H1 (cell line): ENCODE measurements at regions not wholly inside any gene's neighbourhood (a gene's known extent, or its start where the extent isn't known, plus 50 kb on each side); places are given as distances from the start of the nearest gene placed in this dataset.

Experiments
- CTCF ChIA-PET: fragments of 300-600 bp; sonication (Branson Sonifier 250); formaldehyde crosslinking; loops from one replicate; lab custom pipeline; 2021; ENCODE audit not compliant: partially characterized antibody; lab: Charles Lee
- POLR2A ChIA-PET: fragments of 300-600 bp; sonication (Branson Sonifier 250); formaldehyde crosslinking; loops from one replicate; lab custom pipeline; 2021; ENCODE audit warnings: inconsistent platforms; ENCODE audit not compliant: partially characterized antibody; lab: Charles Lee
- DNase-seq, 2 experiments: peaks; one replicate each; pipeline versions ENCODE4 v3.0.0 to v3.0.0-alpha.2; 2010 to 2022; ENCODE audit warnings: low spot score in 2 of 2, low read depth in 1 of 2, mixed read lengths in 1 of 2
- FAIRE-seq: peaks from 2 replicates; lab custom pipeline; 2011; peaks lifted over from hg19 to GRCh38; lab: Jason Lieb, UNC
- H2AFZ ChIP-seq: 2 replicates; pipeline ENCODE4 v1.8.1; 2012; ENCODE audit warnings: low read length, inconsistent platforms
- H2AK5ac ChIP-seq: 2 replicates; pipeline ENCODE4 v1.6.1; 2013; ENCODE audit warnings: low read depth, low read length
- H2BK120ac ChIP-seq: replicated peaks from 2 replicates; pipeline ENCODE3; 2013; ENCODE audit warnings: low read depth, low read length, inconsistent platforms
- H2BK12ac ChIP-seq: 2 replicates; pipeline ENCODE4 v1.6.1; 2013; ENCODE audit warnings: low read depth, low read length
- H2BK15ac ChIP-seq: 2 replicates; pipeline ENCODE4 v1.6.1; 2013; ENCODE audit warnings: low read length
- H2BK20ac ChIP-seq: 2 replicates; pipeline ENCODE4 v1.6.1; 2013; ENCODE audit warnings: low read length
- H2BK5ac ChIP-seq: 2 replicates; pipeline ENCODE4 v1.6.1; 2013; ENCODE audit warnings: low read depth, low read length
- H3K14ac ChIP-seq: 2 replicates; pipeline ENCODE4 v1.6.1; 2013; ENCODE audit warnings: inconsistent platforms; ENCODE audit not compliant: insufficient read length
- H3K18ac ChIP-seq: 2 replicates; pipeline ENCODE4 v1.6.1; 2013; ENCODE audit warnings: low read length; ENCODE audit errors: extremely low read depth
- H3K23ac ChIP-seq: 2 replicates; pipeline ENCODE4 v1.6.1; 2013; ENCODE audit warnings: inconsistent platforms; ENCODE audit not compliant: insufficient read length
- H3K23me2 ChIP-seq: 2 replicates; pipeline ENCODE4 v1.6.1; 2013; ENCODE audit warnings: low read depth, low read length
- H3K27ac ChIP-seq: 2 replicates; pipeline ENCODE4 v1.6.1; 2011; ENCODE audit warnings: low read depth, low read length, inconsistent platforms
- H3K27me3 ChIP-seq, 4 experiments: replicated peaks in 1 of 4; 1 replicate in 1 of 4; 2 replicates in 3 of 4; pipeline versions ENCODE4 v1.6.1 to v1.8.1; 2011 to 2013; ENCODE audit warnings: low read length in 3 of 4, mild to moderate bottlenecking in 3 of 4, inconsistent platforms in 2 of 4, mixed read lengths in 2 of 4, moderate library complexity in 1 of 4; ENCODE audit not compliant: control insufficient read depth in 3 of 4, insufficient read depth in 3 of 4; ENCODE audit errors: extremely low read depth in 1 of 4
- H3K36me3 ChIP-seq, 4 experiments: 2 replicates each; pipeline versions ENCODE4 v1.6.1 to v1.8.1; 2011 to 2013; ENCODE audit warnings: mild to moderate bottlenecking in 4 of 4, low read length in 3 of 4, moderate library complexity in 2 of 4, control low read depth in 1 of 4, inconsistent platforms in 1 of 4; ENCODE audit not compliant: insufficient read depth in 4 of 4, control insufficient read depth in 2 of 4
- H3K4ac ChIP-seq: replicated peaks from 2 replicates; pipeline ENCODE3; 2013; ENCODE audit warnings: low read length, low read depth, mixed read lengths, inconsistent platforms; ENCODE audit not compliant: insufficient read length
- H3K4me1 ChIP-seq, 4 experiments: replicated peaks in 1 of 4; 1 replicate in 1 of 4; 2 replicates in 3 of 4; pipeline versions ENCODE4 v1.6.1 to v1.8.1; 2011 to 2013; ENCODE audit warnings: low read length in 3 of 4, inconsistent platforms in 2 of 4, mixed read lengths in 1 of 4; ENCODE audit not compliant: insufficient read depth in 4 of 4, control insufficient read depth in 3 of 4
- H3K4me2 ChIP-seq, 2 experiments: 2 replicates each; pipeline versions ENCODE4 v1.6.1 to v1.8.1; 2011 to 2013; ENCODE audit warnings: low read depth in 2 of 2, low read length in 2 of 2, control low read depth in 1 of 2, inconsistent platforms in 1 of 2, mild to moderate bottlenecking in 1 of 2; ENCODE audit not compliant: insufficient read depth in 1 of 2
- H3K4me3 ChIP-seq, 4 experiments: fragments of 200-600, 300-600 bp in 1 of 4; sonication (generic), shearing (Covaris generic), sonication (Bioruptor Twin) in 1 of 4; 2 replicates each; pipeline versions ENCODE4 v1.5.1 to v1.8.1; 2011 to 2016; ENCODE audit warnings: low read length in 4 of 4, low read depth in 3 of 4, control low read depth in 2 of 4, inconsistent platforms in 2 of 4, mild to moderate bottlenecking in 2 of 4, mixed read lengths in 1 of 4, moderate library complexity in 1 of 4; ENCODE audit not compliant: insufficient read depth in 2 of 4; ENCODE audit errors: extremely low read depth in 1 of 4
- H3K56ac ChIP-seq: replicated peaks from 2 replicates; pipeline ENCODE3; 2013; ENCODE audit warnings: low read depth, mild to moderate bottlenecking, mixed read lengths, low read length, inconsistent platforms; ENCODE audit not compliant: insufficient read length
- H3K79me1 ChIP-seq: 2 replicates; pipeline ENCODE4 v1.6.1; 2013; ENCODE audit warnings: low read depth, low read length, control low read depth
- H3K79me2 ChIP-seq, 2 experiments: 2 replicates each; pipeline versions ENCODE4 v1.6.1 to v1.8.1; 2012 to 2013; ENCODE audit warnings: low read length in 2 of 2, mild to moderate bottlenecking in 2 of 2, inconsistent platforms in 1 of 2; ENCODE audit not compliant: insufficient read depth in 2 of 2, control insufficient read depth in 1 of 2
- H3K9ac ChIP-seq, 4 experiments: replicated peaks in 1 of 4; 1 replicate in 1 of 4; 2 replicates in 3 of 4; pipeline versions ENCODE4 v1.6.1 to v1.8.1; 2011 to 2013; ENCODE audit warnings: low read depth in 3 of 4, low read length in 3 of 4, control low read depth in 2 of 4, mild to moderate bottlenecking in 2 of 4, moderate library complexity in 2 of 4, inconsistent platforms in 1 of 4; ENCODE audit errors: extremely low read depth in 1 of 4
- H3K9me3 ChIP-seq, 2 experiments: 2 replicates each; pipeline versions ENCODE4 v1.6.1 to v1.8.1; 2012 to 2013; ENCODE audit warnings: mild to moderate bottlenecking in 2 of 2, moderate library complexity in 2 of 2, control low read depth in 1 of 2, inconsistent platforms in 1 of 2, low read depth in 1 of 2, low read length in 1 of 2, mixed read lengths in 1 of 2; ENCODE audit not compliant: insufficient read depth in 2 of 2
- H4K20me1 ChIP-seq, 2 experiments: replicated peaks in 1 of 2; 2 replicates each; pipeline versions ENCODE3 to v1.8.1; 2011 to 2013; ENCODE audit warnings: inconsistent platforms in 2 of 2, low read length in 2 of 2, mild to moderate bottlenecking in 1 of 2; ENCODE audit not compliant: insufficient read depth in 2 of 2, control insufficient read depth in 1 of 2
- H4K5ac ChIP-seq: 2 replicates; pipeline ENCODE4 v1.6.1; 2013; ENCODE audit warnings: low read length, low read depth, mixed read lengths, inconsistent platforms; ENCODE audit not compliant: insufficient read length
- H4K8ac ChIP-seq: 2 replicates; pipeline ENCODE4 v1.8.0; 2013; ENCODE audit warnings: mild to moderate bottlenecking, moderate library complexity, low read length, inconsistent platforms; ENCODE audit not compliant: insufficient read depth; ENCODE audit errors: extremely low read depth
- H4K91ac ChIP-seq: replicated peaks from 2 replicates; pipeline ENCODE3; 2013; ENCODE audit warnings: low read length, mixed read lengths, inconsistent platforms; ENCODE audit not compliant: insufficient read length
- BCL11A ChIP-seq, 2 experiments: IDR thresholded peaks; one replicate each; pipeline ENCODE4 v1.6.1; 2011; ENCODE audit warnings: low read depth in 2 of 2, low read length in 2 of 2, mild to moderate bottlenecking in 2 of 2
- CBX8 ChIP-seq: fragments of 300-800, 300-1000 bp; sonication (generic); IDR thresholded peaks from 2 replicates; pipeline ENCODE4 v1.7.1; 2016; ENCODE audit warnings: low read depth, low read length, borderline replicate concordance
- CHD1 ChIP-seq: IDR thresholded peaks from 2 replicates; pipeline ENCODE4 v1.6.1; 2012; ENCODE audit warnings: low read depth, low read length, improper control_type of control experiment
- CREB1 ChIP-seq: IDR thresholded peaks from 2 replicates; pipeline ENCODE4 v1.6.1; 2012; ENCODE audit warnings: inconsistent platforms
- EP300 ChIP-seq, 2 experiments: IDR thresholded peaks; 1 replicate in 1 of 2; 2 replicates in 1 of 2; pipeline ENCODE4 v1.6.1; 2011 to 2012; ENCODE audit warnings: low read depth in 2 of 2, low read length in 2 of 2, mild to moderate bottlenecking in 2 of 2, borderline replicate concordance in 1 of 2, inconsistent platforms in 1 of 2, moderate library complexity in 1 of 2
- JUND ChIP-seq: IDR thresholded peaks from 2 replicates; pipeline ENCODE4 v1.6.1; 2011; ENCODE audit warnings: mild to moderate bottlenecking, improper control_type of control experiment, low read length
- KDM1A ChIP-seq: fragments of 200-600, 300-600 bp; sonication (generic); IDR thresholded peaks from 2 replicates; pipeline ENCODE4 v1.7.1; 2016; ENCODE audit warnings: mild to moderate bottlenecking, low read length, borderline replicate concordance
- POLR2A ChIP-seq, 2 experiments: IDR thresholded peaks; 1 replicate in 1 of 2; 2 replicates in 1 of 2; pipeline ENCODE4 v1.6.1; 2011; ENCODE audit warnings: low read depth in 2 of 2, low read length in 2 of 2, mild to moderate bottlenecking in 2 of 2; ENCODE audit errors: control extremely low read depth in 1 of 2
- RBBP5 ChIP-seq: IDR thresholded peaks from 2 replicates; pipeline ENCODE4 v1.7.1; 2012; ENCODE audit warnings: low read depth, mild to moderate bottlenecking, inconsistent platforms, low read length, moderate library complexity, borderline replicate concordance
- SIRT6 ChIP-seq: IDR thresholded peaks from one replicate; pipeline ENCODE4 v1.7.1; 2012; ENCODE audit warnings: low read length, inconsistent platforms
- SRF ChIP-seq: IDR thresholded peaks from 2 replicates; pipeline ENCODE4 v1.6.1; 2011; ENCODE audit warnings: mild to moderate bottlenecking, low read depth, low read length, moderate library complexity
- YY1 ChIP-seq: IDR thresholded peaks from 2 replicates; pipeline ENCODE4 v1.6.1; 2011; ENCODE audit warnings: low read depth, mild to moderate bottlenecking, low read length
- WGBS, 2 experiments: shearing (Covaris generic) in 1 of 2; methylation state at CpG; one replicate each; pipeline versions ENCODE4 v1.1.6 to v1.1.7; 2013 to 2015; ENCODE audit warnings: low lambda C conversion rate in 2 of 2, mixed read lengths in 2 of 2, inconsistent platforms in 1 of 2, low coverage in 1 of 2, missing lambda C conversion rate in 1 of 2; ENCODE audit not compliant: insufficient replicate concordance in 2 of 2, insufficient coverage in 1 of 2, insufficient read length in 1 of 2; ENCODE audit errors: extremely low coverage in 1 of 2, missing lambda C conversion rate in 1 of 2; 5-methylcytosine and 5-hydroxymethylcytosine counted together

DNA sequence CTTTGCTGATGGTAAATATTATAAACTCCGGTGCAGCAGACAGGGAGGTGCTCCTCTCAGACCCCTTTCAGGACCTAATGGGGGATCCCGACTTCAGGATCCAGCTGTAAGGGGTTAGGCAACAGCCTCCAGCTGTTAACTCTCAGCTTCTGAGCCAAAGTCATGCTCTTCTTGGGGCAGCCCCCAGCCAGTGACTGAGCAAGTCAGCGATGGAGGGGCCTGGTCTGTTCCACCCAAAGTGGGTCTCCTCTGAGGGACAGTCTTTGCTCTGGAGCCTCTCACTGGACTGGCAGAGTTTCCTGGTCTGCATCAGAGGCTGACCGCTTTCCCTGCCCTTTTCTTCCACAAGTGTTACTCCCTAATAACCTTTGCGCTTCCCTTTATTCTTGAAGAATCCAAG, 184.2 kb upstream of the DIO3 start:
- no peak overlapping the region for H3K14ac ChIP-seq
- H3K79me2 ChIP-seq, result no peaks in the 10 kb centered on the region
- no peak overlapping the region for H4K5ac ChIP-seq
- H3K4me1 ChIP-seq, result no peaks in the 10 kb centered on the region; a peak in 1 of 7 replicates
- no peaks in the 10 kb centered on the region for H3K79me1 ChIP-seq
- H3K4me2 ChIP-seq, result no peak overlapping the region
- no peak overlapping the region for H3K9ac ChIP-seq
- H3K27me3 ChIP-seq, result no peaks in the 10 kb centered on the region; a peak in 1 of 7 replicates
- H3K4ac ChIP-seq, result no peak overlapping the region
- no peak overlapping the region for H2BK20ac ChIP-seq
- no peak overlapping the region for H2AK5ac ChIP-seq
- DNase-seq (no peak), FAIRE-seq (no peak)
- POLR2A ChIA-PET, result no interaction called here
- H4K20me1 ChIP-seq, result no peaks in the 10 kb centered on the region
- no peak overlapping the region for H2BK120ac ChIP-seq
- H3K56ac ChIP-seq, result no peak overlapping the region
- no peaks in the 10 kb centered on the region for H3K36me3 ChIP-seq
- H3K9me3 ChIP-seq, result no peaks in the 10 kb centered on the region
- H4K91ac ChIP-seq, result no peak overlapping the region
- H3K18ac ChIP-seq, result no peak overlapping the region
- no peak overlapping the region for H2BK5ac ChIP-seq
- H3K23me2 ChIP-seq, result no peaks in the 10 kb centered on the region; the same call in 1 of the 2 replicates
- no peak overlapping the region for H3K4me3 ChIP-seq
- H2AFZ ChIP-seq, result 0 out of 2 replicates have a peak overlapping the region, but pooled peaks have one; percentile 32
- no peak for TF ChIP-seq CREB1
- no peak for TF ChIP-seq SIRT6
- TF ChIP-seq CHD1, result no peak
- no peak for TF ChIP-seq EP300 (IDR thresholded peaks at IDR 0.05; ENCODE audit: borderline replicate concordance in 1 of 2, low read depth in 2 of 2, low read length in 2 of 2)
- no peak for TF ChIP-seq SRF
- no peak for TF ChIP-seq POLR2A (IDR thresholded peaks at IDR 0.05; ENCODE audit: control extremely low read depth in 1 of 2, low read depth in 2 of 2, low read length in 2 of 2)
- no peak for TF ChIP-seq BCL11A (IDR thresholded peaks at IDR 0.05; ENCODE audit: low read depth in 2 of 2, low read length in 2 of 2)
- no peak for TF ChIP-seq CBX8
- TF ChIP-seq KDM1A, result no peak
- no peak for TF ChIP-seq RBBP5
- no peak for TF ChIP-seq JUND
- no peak for TF ChIP-seq YY1
- no peak overlapping the region for H2BK12ac ChIP-seq
- H3K23ac ChIP-seq, result no peak overlapping the region
- H2BK15ac ChIP-seq, result no peak overlapping the region
- 86% methylated on average over 5 of the region's 5 CpGs; no CpG with 5 or more reads in 1 of the 2 experiments for WGBS, 2 experiments
- CTCF ChIA-PET, result no interaction called here
- no peak overlapping the region; the same call in 1 of the 2 replicates for H4K8ac ChIP-seq
- no peak overlapping the region for H3K27ac ChIP-seq
